Hematopoietic multipotent progenitor cell treated with erythropoietin and hydrocortisone succinate and interleukin-3 and kit ligand, for 6 days (in vitro differentiated cells): ENCODE measurements at regions not wholly inside any gene's neighbourhood (a gene's known extent, or its start where the extent isn't known, plus 50 kb on each side); places are given as distances from the start of the nearest gene placed in this dataset.
"Not testable (repeated sequence)": the region's sequence is repeated elsewhere in the genome, so short reads cannot be mapped to it uniquely, and the experiment has no call there.

ENCODE experiments used
- DNase-seq: peaks from one replicate; pipeline ENCODE4 v3.0.0-alpha.2; 2015

GRCh38 chr3:139116631-139117030 lies 71.9 kb upstream of the PRR23C start:
- not testable (repeated sequence) for DNase-seq

- DNase-seq, result no peak
Measured at GRCh38 chr3:139117136-139117675, 72.5 kb upstream of the PRR23C start.

GRCh38 chr3:139117883-139118760 lies 73.4 kb upstream of the PRR23C start:
- no peak for DNase-seq

- no peak for DNase-seq
Measured at GRCh38 chr3:139118835-139119234, 74.1 kb upstream of the PRR23C start.

- DNase-seq, result no peak
Measured at GRCh38 chr3:139119331-139120025, 74.8 kb upstream of the PRR23C start.

- peak; percentile 70 for DNase-seq
Measured at GRCh38 chr3:139120086-139121056, 75.7 kb upstream of the PRR23C start.

- DNase-seq, result peak; percentile 89
Measured at GRCh38 chr3:139121513-139122220, 77.0 kb upstream of the PRR23C start.

GRCh38 chr3:139122221-139122581 lies 77.5 kb upstream of the PRR23C start:
- no peak for DNase-seq

- no peak for DNase-seq
Measured at GRCh38 chr3:139122612-139123011, 77.9 kb upstream of the PRR23C start.

GRCh38 chr3:139123377-139124095 lies 78.8 kb upstream of the PRR23C start:
- no peak for DNase-seq

GRCh38 chr3:139124197-139124596 lies 79.5 kb upstream of the PRR23C start:
- DNase-seq, result no peak

GRCh38 chr3:139127101-139127500 lies 82.4 kb upstream of the PRR23C start:
- peak; percentile 88 for DNase-seq

GRCh38 chr3:139127629-139128028 lies 82.9 kb upstream of the PRR23C start:
- not testable (repeated sequence) for DNase-seq

GRCh38 chr3:139128803-139129202 lies 84.1 kb upstream of the PRR23C start:
- DNase-seq, result no peak

- DNase-seq, result no peak
Measured at GRCh38 chr3:139129892-139130291, 85.2 kb upstream of the PRR23C start.

GRCh38 chr3:139130390-139131140 lies 85.9 kb upstream of the PRR23C start:
- no peak for DNase-seq

- no peak for DNase-seq
Measured at GRCh38 chr3:139131951-139132350, 87.3 kb upstream of the PRR23C start.

- no peak for DNase-seq
Measured at GRCh38 chr3:139132976-139133375, 88.3 kb upstream of the PRR23C start.

- peak; percentile 60 for DNase-seq
Measured at GRCh38 chr3:139134678-139135372, 90.1 kb upstream of the PRR23C start.

- no peak for DNase-seq
Measured at GRCh38 chr3:139135657-139136056, 91.0 kb upstream of the PRR23C start.
